ENCODE measurements at regions not wholly inside any gene's neighbourhood (a gene's known extent, or its start where the extent isn't known, plus 50 kb on each side); places are given as distances from the start of the nearest gene placed in this dataset.

DNA sequence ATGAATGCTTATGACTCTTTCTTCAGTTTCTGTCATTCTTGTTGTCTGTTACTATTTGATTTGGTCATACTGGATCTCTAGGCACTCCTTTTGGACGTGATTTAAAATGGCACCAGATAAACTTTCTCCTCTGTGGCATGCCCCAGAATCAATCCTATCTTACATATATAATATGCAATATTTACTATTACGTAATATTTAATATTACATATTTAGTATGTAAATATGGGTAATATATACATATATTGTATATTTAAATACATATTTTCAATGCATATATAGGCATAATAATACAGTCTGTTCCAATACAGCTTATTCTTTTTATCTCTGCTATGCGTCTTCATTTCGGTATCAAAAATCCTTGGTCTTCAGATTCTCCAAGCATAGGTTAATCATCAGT lies 104.4 kb upstream of the PRR20A start:
- TF ChIP-seq, protein P1, sequence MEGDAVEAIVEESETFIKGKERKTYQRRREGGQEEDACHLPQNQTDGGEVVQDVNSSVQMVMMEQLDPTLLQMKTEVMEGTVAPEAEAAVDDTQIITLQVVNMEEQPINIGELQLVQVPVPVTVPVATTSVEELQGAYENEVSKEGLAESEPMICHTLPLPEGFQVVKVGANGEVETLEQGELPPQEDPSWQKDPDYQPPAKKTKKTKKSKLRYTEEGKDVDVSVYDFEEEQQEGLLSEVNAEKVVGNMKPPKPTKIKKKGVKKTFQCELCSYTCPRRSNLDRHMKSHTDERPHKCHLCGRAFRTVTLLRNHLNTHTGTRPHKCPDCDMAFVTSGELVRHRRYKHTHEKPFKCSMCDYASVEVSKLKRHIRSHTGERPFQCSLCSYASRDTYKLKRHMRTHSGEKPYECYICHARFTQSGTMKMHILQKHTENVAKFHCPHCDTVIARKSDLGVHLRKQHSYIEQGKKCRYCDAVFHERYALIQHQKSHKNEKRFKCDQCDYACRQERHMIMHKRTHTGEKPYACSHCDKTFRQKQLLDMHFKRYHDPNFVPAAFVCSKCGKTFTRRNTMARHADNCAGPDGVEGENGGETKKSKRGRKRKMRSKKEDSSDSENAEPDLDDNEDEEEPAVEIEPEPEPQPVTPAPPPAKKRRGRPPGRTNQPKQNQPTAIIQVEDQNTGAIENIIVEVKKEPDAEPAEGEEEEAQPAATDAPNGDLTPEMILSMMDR (conservative IDR thresholded peaks at IDR 0.05; ENCODE audit: low read depth, low read length): no peak
- DNase-seq (ENCODE audit: low read depth): no peak
- no peak overlapping the region for H3K4me3 ChIP-seq (ENCODE audit: low read depth, low read length)

DNA sequence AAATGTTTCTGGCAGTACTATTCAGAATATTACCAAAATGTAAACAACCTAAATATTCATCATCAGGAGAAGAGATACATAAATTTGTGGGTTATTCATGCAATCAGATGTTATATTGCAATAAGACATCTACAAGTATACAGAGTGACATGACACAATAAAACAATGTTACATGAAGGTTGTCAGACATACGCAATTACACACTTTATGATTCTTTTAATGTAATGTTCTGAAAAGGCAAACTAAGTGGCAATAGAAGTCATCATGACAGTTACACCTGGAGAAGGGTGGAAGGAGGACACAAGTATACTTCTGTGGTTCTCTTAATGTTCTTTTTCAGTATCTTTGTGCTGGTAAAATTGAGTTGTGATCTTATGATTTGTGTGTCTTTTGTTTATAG lies 95.8 kb upstream of the PRR20A start:
- no peak for DNase-seq (ENCODE audit: low read depth)
- TF ChIP-seq, protein P1 (conservative IDR thresholded peaks at IDR 0.05; ENCODE audit: low read depth, low read length): no peak
- H3K4me3 ChIP-seq (ENCODE audit: low read depth, low read length): no peak overlapping the region

DNA sequence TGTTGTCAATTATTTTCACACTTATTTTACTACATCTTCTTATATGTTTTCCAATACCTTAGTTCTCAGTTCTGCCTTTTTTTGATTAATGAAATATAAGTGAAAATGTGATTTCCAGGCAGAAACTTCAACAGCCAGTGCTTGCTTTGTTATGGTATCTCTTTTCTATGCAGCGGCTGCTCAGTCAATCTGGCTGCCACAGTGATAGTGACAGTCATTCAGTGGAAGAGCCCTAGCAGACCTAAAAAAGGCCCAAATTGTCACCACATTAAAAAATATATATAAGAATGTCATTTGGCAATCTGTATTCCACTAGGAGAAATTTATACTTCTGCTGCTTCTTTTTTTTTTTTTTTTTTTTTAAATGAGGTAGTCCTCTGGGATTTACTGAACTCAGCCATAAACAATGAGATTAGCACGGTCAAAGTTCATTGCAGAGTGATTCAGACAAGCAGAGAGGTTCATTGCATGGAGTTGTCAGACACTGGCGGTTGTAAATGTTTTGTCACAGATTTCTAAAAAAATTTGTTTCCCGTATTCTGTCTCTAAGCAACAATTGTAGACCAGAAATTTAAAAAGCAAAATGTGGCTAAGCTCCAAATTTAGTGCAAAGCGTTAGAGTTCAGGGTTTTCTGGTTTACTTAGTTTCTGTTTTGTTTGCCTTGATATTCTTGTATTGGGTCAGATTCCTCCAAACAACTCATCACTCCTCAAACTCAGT lies 94.7 kb upstream of the PRR20A start:
- H3K4me3 ChIP-seq (ENCODE audit: low read depth, low read length): no peak overlapping the region
- DNase-seq (ENCODE audit: low read depth): no peak
- TF ChIP-seq, protein P1 (conservative IDR thresholded peaks at IDR 0.05; ENCODE audit: low read depth, low read length): no peak

DNA sequence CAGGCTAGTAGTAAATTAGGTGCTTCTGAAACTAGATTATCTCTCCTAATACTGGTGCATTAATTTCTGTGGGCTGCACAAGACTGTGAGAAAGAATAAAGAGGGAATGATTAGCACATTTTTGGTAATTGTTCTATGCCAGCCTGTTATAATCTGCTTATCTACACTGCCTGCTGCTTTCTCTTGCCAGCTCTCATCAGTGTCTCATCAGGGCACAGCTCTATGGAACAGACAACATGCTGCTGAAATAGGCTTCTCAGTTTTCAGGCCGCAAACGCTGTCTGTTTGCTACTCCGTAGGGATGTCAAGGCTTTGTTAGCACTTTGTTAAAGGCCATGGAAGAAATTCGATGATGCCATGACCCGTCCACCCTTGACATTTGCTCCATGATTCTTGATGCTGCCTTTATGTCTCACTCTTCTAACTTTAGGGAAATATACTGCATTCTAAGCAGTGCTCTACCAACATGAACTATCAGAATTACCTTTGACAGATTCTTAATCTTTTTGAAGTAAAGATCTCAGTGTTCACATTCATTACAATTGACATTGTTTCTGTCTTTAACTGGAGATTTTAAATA lies 84.0 kb upstream of the PRR20A start:
- TF ChIP-seq, protein P1 (conservative IDR thresholded peaks at IDR 0.05; ENCODE audit: low read depth, low read length): no peak
- DNase-seq (ENCODE audit: low read depth): no peak
- no peak overlapping the region for H3K4me3 ChIP-seq (ENCODE audit: low read depth, low read length)

DNA sequence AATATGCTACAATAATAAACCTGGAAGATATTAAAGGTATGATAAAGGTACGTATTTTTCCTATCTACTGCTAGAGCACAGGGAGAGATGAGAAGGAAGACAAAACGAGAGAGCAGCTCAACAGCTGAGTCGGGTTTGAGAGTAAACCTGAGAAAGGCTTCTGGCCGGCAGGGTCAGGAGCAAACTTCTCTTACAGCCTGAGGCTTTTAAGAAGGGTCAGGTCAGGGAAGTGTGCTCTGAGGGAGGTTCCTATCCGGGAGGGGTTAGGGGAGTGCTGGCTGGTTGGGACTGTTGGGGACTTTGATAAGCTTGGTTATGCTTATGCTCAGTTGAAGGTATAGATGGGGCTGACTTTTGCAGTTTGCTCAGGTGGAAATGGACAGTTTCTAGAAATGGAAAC lies 77.7 kb upstream of the PRR20A start:
- DNase-seq (ENCODE audit: low read depth): no peak
- TF ChIP-seq, protein P1 (conservative IDR thresholded peaks at IDR 0.05; ENCODE audit: low read depth, low read length): no peak
- H3K4me3 ChIP-seq (ENCODE audit: low read depth, low read length): no peak overlapping the region

DNA sequence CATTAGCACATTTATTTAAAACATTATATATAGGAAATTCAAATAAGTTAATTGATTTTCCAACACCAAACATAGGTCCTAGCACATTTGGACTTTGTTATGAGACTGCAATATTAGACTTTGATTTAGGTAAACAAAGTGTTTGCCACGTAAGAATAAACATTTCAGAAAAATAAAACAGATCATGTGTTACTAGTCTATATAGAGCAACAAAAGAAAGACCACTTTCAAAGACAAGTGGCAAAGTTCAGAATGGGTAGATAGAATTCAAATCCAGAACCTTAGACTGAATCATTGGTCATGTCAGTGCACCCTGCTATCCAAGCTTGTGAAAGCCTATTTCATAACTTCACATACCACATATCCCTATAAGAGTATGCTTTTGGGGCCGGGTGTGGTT lies 66.7 kb upstream of the PRR20A start:
- H3K4me3 ChIP-seq (ENCODE audit: low read depth, low read length): no peak overlapping the region
- TF ChIP-seq, protein P1 (conservative IDR thresholded peaks at IDR 0.05; ENCODE audit: low read depth, low read length): no peak
- DNase-seq (ENCODE audit: low read depth): no peak

DNA sequence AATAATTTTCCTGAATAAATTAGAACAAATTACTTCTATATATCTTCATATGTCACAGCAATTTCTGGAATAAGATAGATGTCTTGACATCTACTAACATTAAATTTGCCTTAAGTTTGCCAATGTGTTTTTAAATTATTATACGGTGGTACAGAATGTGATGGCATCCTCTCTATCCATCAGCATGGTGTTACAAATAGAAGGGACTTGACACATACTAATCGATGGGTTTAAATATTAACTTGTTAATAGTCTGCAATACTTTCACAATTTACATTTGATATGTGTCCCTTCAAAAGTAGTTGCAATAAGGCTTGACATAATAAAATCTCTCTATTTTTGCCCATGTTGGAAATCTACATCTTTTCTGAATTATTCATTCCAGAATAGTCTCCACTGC lies 65.1 kb upstream of the PRR20A start:
- TF ChIP-seq, protein P1 (conservative IDR thresholded peaks at IDR 0.05; ENCODE audit: low read depth, low read length): no peak
- no peak for DNase-seq (ENCODE audit: low read depth)
- H3K4me3 ChIP-seq (ENCODE audit: low read depth, low read length): no peak overlapping the region
